Stomach (tissue), 8 donors: ENCODE measurements at regions not wholly inside any gene's neighbourhood (a gene's known extent, or its start where the extent isn't known, plus 50 kb on each side); places are given as distances from the start of the nearest gene placed in this dataset.

Experiments used
- DNase-seq, 2 donors: peaks; one replicate each; pipeline versions ENCODE4 v3.0.0 to v3.0.0-alpha.2; 2013 to 2019
- H3K27ac ChIP-seq, 5 donors: fragments of 200-600 bp in 4 of 5; sonication (generic) in 4 of 5; one replicate each; pipeline ENCODE4 v1.5.1; 2013 to 2019; ENCODE audit warnings: mild to moderate bottlenecking in 1 of 5, moderate library complexity in 1 of 5
- H3K27me3 ChIP-seq, 3 donors: fragments of 200-600 bp; sonication (generic); one replicate each; pipeline ENCODE4 v1.5.1; 2017 to 2019; ENCODE audit warnings: mixed run types in 1 of 3
- H3K36me3 ChIP-seq, 4 donors: fragments of 200-600 bp; sonication (generic); 1 replicate in 3 of 4; 2 replicates in 1 of 4; pipeline ENCODE4 v1.5.1; 2016 to 2019
- H3K4me1 ChIP-seq, 4 donors: fragments of 200-600 bp; sonication (generic); one replicate each; pipeline ENCODE4 v1.5.1; 2016 to 2019
- H3K4me3 ChIP-seq, 4 donors: fragments of 200-600 bp; sonication (generic) in 3 of 4; one replicate each; pipeline ENCODE4 v1.5.1; 2016 to 2019; ENCODE audit warnings: mild to moderate bottlenecking in 1 of 4
- H3K9me3 ChIP-seq, 4 donors: fragments of 200-600 bp; sonication (generic); one replicate each; pipeline ENCODE4 v1.5.1; 2016 to 2019
- EP300 ChIP-seq: sonication (generic); formaldehyde crosslinking; IDR thresholded peaks from one replicate; pipeline ENCODE4 v1.6.1; 2017; ENCODE audit warnings: antibody characterized with exemption
- POLR2A ChIP-seq, 4 donors: fragments of 450-650 bp; IDR thresholded peaks; one replicate each; pipeline ENCODE4 v1.6.1; 2016; ENCODE audit warnings: antibody characterized with exemption in 4 of 4, control low read depth in 2 of 4, mild to moderate bottlenecking in 1 of 4, moderate library complexity in 1 of 4
- POLR2AphosphoS5 ChIP-seq, 3 donors: sonication (generic); formaldehyde crosslinking; IDR thresholded peaks; one replicate each; pipeline ENCODE4 v1.6.1; 2016; ENCODE audit warnings: antibody characterized with exemption in 3 of 3
- whole genome bisulfite sequencing, 5 donors: extraction: QIAGEN DNeasy Blood & Tissue Kit in 3 of 5; methylation state at CpG; one replicate each; pipeline versions ENCODE4 v1.1.5 to v1.1.7; 2013 to 2018; 5-methylcytosine and 5-hydroxymethylcytosine counted together
- intact Hi-C: fragments of 100-400 bp; cut with DNase I; formaldehyde crosslinking; loops from one replicate; pipeline ENCODE4 v1.15.1; 2023; ENCODE audit warnings: low total_unique reads
- TF ChIP-seq, protein P1 (sequence below), 7 experiments: fragments of 450-650 bp in 4 of 7; fragments of 200-600 bp in 3 of 7; sonication (generic) in 3 of 7; IDR thresholded peaks; one replicate each; pipeline ENCODE4 v1.5.1; 2016 to 2019; ENCODE audit warnings: antibody characterized with exemption in 7 of 7, control low read depth in 2 of 7, mild to moderate bottlenecking in 1 of 7
- donor health status: healthy with polysubstance abuse.
- donor health status: Bipolar disorder and iron deficiency.
- donor health status: healthy.

DNA sequence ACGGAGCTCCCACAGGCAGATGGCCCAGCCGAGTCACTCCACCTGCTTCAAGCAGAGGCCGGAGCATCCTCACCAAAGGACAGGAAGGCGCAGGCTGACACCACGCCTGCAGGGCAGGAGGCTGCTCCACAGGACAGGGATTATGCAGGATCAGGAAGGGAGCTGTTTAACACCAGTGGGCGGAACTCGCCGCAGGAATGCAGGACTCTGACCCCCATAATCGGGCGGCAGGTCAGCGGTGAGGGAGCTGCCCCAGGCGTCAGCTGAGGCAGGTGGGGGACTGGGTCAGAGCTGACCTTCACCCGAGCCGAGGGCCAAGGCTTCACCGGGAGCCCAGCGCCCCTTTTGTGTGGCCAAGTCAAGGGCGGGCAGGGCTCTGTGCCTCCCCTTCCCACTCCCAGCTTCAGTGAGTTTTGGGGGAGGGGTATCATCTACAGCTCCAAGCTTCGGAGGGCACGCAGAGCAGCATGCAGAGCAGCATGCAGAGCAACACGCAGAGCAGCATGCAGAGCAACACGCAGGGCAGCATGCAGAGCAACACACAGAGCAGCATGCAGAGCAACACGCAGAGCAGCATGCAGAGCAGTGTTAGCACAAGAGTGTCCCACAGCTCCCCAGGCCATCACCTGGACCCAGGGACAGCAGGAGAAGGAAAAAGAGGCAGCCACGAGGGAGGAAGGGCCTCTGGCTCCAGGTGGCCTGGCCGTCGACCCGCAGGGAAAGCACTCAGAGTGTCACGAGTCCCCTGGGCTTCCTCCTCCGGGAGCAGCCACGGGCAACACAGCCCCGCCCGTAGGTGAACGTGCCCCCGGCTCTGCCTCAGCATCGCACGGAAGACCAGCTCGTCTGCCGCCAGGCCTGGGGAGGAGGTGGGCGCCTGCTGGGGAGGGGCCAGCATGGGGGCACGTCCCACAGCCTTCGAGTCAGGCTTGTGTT is 151.7 kb upstream of the PPP2R2D start:
- no peak overlapping the region for H3K4me3 ChIP-seq
- peaks cover 0 to under 1% (median 0%) of the 10 kb centered on the region in 4 donors for H3K4me1 ChIP-seq
- DNase-seq = peak in 1 of 2 donors; percentile 44
- peaks cover 0 to 76% (median 14%) of the 10 kb centered on the region in 3 donors for H3K27me3 ChIP-seq
- H3K27ac ChIP-seq = no peak overlapping the region
- H3K36me3 ChIP-seq = no peaks in the 10 kb centered on the region
- 29 to 55% (median 32%) methylated on average over 12 to 40 of the region's 40 CpGs for WGBS, 5 donors
- H3K9me3 ChIP-seq = no peaks in the 10 kb centered on the region
- intact Hi-C loops = no loop called here
- TF ChIP-seq, protein P1, sequence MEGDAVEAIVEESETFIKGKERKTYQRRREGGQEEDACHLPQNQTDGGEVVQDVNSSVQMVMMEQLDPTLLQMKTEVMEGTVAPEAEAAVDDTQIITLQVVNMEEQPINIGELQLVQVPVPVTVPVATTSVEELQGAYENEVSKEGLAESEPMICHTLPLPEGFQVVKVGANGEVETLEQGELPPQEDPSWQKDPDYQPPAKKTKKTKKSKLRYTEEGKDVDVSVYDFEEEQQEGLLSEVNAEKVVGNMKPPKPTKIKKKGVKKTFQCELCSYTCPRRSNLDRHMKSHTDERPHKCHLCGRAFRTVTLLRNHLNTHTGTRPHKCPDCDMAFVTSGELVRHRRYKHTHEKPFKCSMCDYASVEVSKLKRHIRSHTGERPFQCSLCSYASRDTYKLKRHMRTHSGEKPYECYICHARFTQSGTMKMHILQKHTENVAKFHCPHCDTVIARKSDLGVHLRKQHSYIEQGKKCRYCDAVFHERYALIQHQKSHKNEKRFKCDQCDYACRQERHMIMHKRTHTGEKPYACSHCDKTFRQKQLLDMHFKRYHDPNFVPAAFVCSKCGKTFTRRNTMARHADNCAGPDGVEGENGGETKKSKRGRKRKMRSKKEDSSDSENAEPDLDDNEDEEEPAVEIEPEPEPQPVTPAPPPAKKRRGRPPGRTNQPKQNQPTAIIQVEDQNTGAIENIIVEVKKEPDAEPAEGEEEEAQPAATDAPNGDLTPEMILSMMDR (IDR thresholded peaks at IDR 0.05) = no peak
- TF ChIP-seq POLR2A (IDR thresholded peaks at IDR 0.05) (no peak), EP300 (no peak), POLR2AphosphoS5 (IDR thresholded peaks at IDR 0.05) (no peak)

GRCh38 chr10:131749767-131750142 is 151.1 kb upstream of the PPP2R2D start:
- intact Hi-C loops = no loop called here
- Histone ChIP-seq H3K4me1 (no peaks in the 10 kb centered on the region), H3K9me3 (no peaks in the 10 kb centered on the region), H3K27me3 (peaks cover 0 to 69% (median 9%) of the 10 kb centered on the region in 3 donors), H3K4me3 (no peak overlapping the region), H3K27ac (no peak overlapping the region), H3K36me3 (no peaks in the 10 kb centered on the region)
- no peak for DNase-seq
- TF ChIP-seq, protein P1 (IDR thresholded peaks at IDR 0.05) = no peak
- TF ChIP-seq POLR2A (IDR thresholded peaks at IDR 0.05) (no peak), EP300 (no peak), POLR2AphosphoS5 (IDR thresholded peaks at IDR 0.05) (no peak)
- 70 to 86% (median 80%) methylated on average over 8 of the region's 8 CpGs for WGBS, 5 donors

- intact Hi-C loops = no loop called here
Observed at GRCh38 chr10:131750171-131750895, 150.5 kb upstream of the PPP2R2D start.

More at GRCh38 chr10:131750171-131750895, 150.5 kb upstream of the PPP2R2D start:
- Histone ChIP-seq H3K4me3 (no peak overlapping the region), H3K36me3 (no peaks in the 10 kb centered on the region), H3K27me3 (peaks cover 0 to 64% (median 9%) of the 10 kb centered on the region in 3 donors), H3K27ac (no peak overlapping the region), H3K4me1 (no peaks in the 10 kb centered on the region), H3K9me3 (no peaks in the 10 kb centered on the region)
- DNase-seq = no peak
- WGBS, 5 donors = 68 to 79% (median 74%) methylated on average over 16 to 22 of the region's 22 CpGs
- TF ChIP-seq, protein P1 (IDR thresholded peaks at IDR 0.05) = no peak
